ENCODE measurements at regions not wholly inside any gene's neighbourhood (a gene's known extent, or its start where the extent isn't known, plus 50 kb on each side); places are given as distances from the start of the nearest gene placed in this dataset.

DNA sequence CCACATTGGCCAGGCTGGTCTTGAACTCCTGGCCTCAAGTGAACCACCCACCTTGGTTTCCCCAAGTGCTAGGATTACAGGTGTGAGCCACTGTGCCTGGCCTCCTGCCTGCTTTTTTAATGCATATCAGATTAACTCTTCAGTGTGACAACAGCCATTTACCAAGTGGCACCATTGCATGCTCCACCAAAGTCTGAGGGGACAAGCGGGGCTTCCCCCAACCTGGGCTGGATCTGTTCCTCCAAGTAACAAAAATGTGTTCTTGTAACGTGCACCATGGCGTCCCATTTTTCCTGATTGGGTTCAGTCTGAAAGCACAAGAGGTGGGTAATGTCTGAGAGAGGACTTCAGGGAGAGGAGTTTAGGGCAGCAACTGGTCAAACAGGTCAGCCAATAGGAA, 77.8 kb downstream of the TEX29 start:
- no peak overlapping the region for H2AFZ ChIP-seq (ENCODE audit: low read depth, low read length)
- no peaks in the 10 kb centered on the region for H3K9me3 ChIP-seq (ENCODE audit: low read length)
- no peak overlapping the region for H3K4me3 ChIP-seq (ENCODE audit: low read length)
- TF ChIP-seq TAF1 (IDR thresholded peaks at IDR 0.05; ENCODE audit: low read depth) = no peak
- TF ChIP-seq RAD21 (conservative IDR thresholded peaks at IDR 0.05) = no peak
- TF ChIP-seq EP300 (conservative IDR thresholded peaks at IDR 0.05; ENCODE audit: poor library complexity, severe bottlenecking) = no peak
- TF ChIP-seq MXI1 (conservative IDR thresholded peaks at IDR 0.05; ENCODE audit: poor library complexity, severe bottlenecking) = no peak
- no peak for TF ChIP-seq CTCF (IDR thresholded peaks at IDR 0.05; ENCODE audit: poor library complexity, severe bottlenecking)
- TF ChIP-seq SMC3 (conservative IDR thresholded peaks at IDR 0.05; ENCODE audit: poor library complexity) = no peak
- no peak for TF ChIP-seq POLR2AphosphoS5 (IDR thresholded peaks at IDR 0.05)
- no peak for TF ChIP-seq EZH2 (IDR thresholded peaks at IDR 0.05; ENCODE audit: borderline replicate concordance, insufficient read depth, low read length, poor library complexity, severe bottlenecking)
- no peak for TF ChIP-seq REST (IDR thresholded peaks at IDR 0.05; ENCODE audit: borderline replicate concordance)
- H3K9me2 ChIP-seq (ENCODE audit: insufficient read depth, low read length) = no peaks in the 10 kb centered on the region
- H3K36me3 ChIP-seq (ENCODE audit: insufficient read depth, low read length) = no peaks in the 10 kb centered on the region
- no peaks in the 10 kb centered on the region for H3K27me3 ChIP-seq (ENCODE audit: insufficient read depth, low read depth, low read length)
- H3K79me2 ChIP-seq (replicated peaks; ENCODE audit: insufficient read depth, low read length) = no peaks in the 10 kb centered on the region
- no peak overlapping the region for H3K9ac ChIP-seq (ENCODE audit: low read length)
- no peaks in the 10 kb centered on the region for H4K20me1 ChIP-seq (ENCODE audit: insufficient read depth)
- H3F3A ChIP-seq (ENCODE audit: insufficient read depth, low read length, poor library complexity, severe bottlenecking) = no peaks in the 10 kb centered on the region
- H3K4me2 ChIP-seq (ENCODE audit: low read length) = no peak overlapping the region
- H3K27ac ChIP-seq (ENCODE audit: low read length) = no peak overlapping the region

GRCh38 chr13:111398715-111399299, 78.4 kb downstream of the TEX29 start:
- no peaks in the 10 kb centered on the region for H3K9me2 ChIP-seq (ENCODE audit: insufficient read depth, low read length)
- H4K20me1 ChIP-seq (ENCODE audit: insufficient read depth) = no peaks in the 10 kb centered on the region
- no peaks in the 10 kb centered on the region for H3F3A ChIP-seq (ENCODE audit: insufficient read depth, low read length, poor library complexity, severe bottlenecking)
- no peaks in the 10 kb centered on the region for H3K36me3 ChIP-seq (ENCODE audit: insufficient read depth, low read length)
- TF ChIP-seq REST (IDR thresholded peaks at IDR 0.05; ENCODE audit: borderline replicate concordance) = no peak
- TF ChIP-seq SMC3 (conservative IDR thresholded peaks at IDR 0.05; ENCODE audit: poor library complexity) = no peak
- TF ChIP-seq RAD21 (conservative IDR thresholded peaks at IDR 0.05) = no peak
- TF ChIP-seq CTCF (IDR thresholded peaks at IDR 0.05; ENCODE audit: poor library complexity, severe bottlenecking) = no peak
- no peak for TF ChIP-seq TAF1 (IDR thresholded peaks at IDR 0.05; ENCODE audit: low read depth)
- H3K9me3 ChIP-seq (ENCODE audit: low read length) = no peaks in the 10 kb centered on the region
- H3K79me2 ChIP-seq (replicated peaks; ENCODE audit: insufficient read depth, low read length) = no peaks in the 10 kb centered on the region
- no peak overlapping the region for H3K4me2 ChIP-seq (ENCODE audit: low read length)
- H3K4me3 ChIP-seq (ENCODE audit: low read length) = no peak overlapping the region
- H3K27me3 ChIP-seq (ENCODE audit: insufficient read depth, low read depth, low read length) = no peaks in the 10 kb centered on the region
- no peak overlapping the region for H3K27ac ChIP-seq (ENCODE audit: low read length)
- H2AFZ ChIP-seq (ENCODE audit: low read depth, low read length) = no peak overlapping the region
- H3K9ac ChIP-seq (ENCODE audit: low read length) = no peak overlapping the region
